ENCODE measurements at regions not wholly inside any gene's neighbourhood (a gene's known extent, or its start where the extent isn't known, plus 50 kb on each side); places are given as distances from the start of the nearest gene placed in this dataset.
A peak's percentile ranks its signal among the peaks of the same experiment; 100 is the strongest.

- TF ChIP-seq CTCF (IDR thresholded peaks at IDR 0.05) = no peak
- WGBS, 3 donors = 67 to 75% (median 73%) methylated on average over 14 of the region's 14 CpGs
- no peak overlapping the region for H3K27ac ChIP-seq
- ATAC-seq (no peak), DNase-seq (peak in 1 of 2 donors; percentile 7)
- no peaks in the 10 kb centered on the region for H3K4me1 ChIP-seq
- peaks cover 0 to 18% (median 0%) of the 10 kb centered on the region in 3 donors for H3K27me3 ChIP-seq (ENCODE audit: insufficient read depth in 3 of 3, low read length in 2 of 3)
- H3K9me3 ChIP-seq = no peaks in the 10 kb centered on the region
- intact Hi-C loops (cut with DNase I) = no loop called here
- no peak overlapping the region for H3K4me3 ChIP-seq
- H3K36me3 ChIP-seq (ENCODE audit: insufficient read depth in 1 of 2, low read depth in 1 of 2) = no peaks in the 10 kb centered on the region
These were observed 1484.2 kb downstream of the BRD1 start for GRCh38 chr22:48343461-48343860.

GRCh38 chr22:48342732-48343131 lies 1484.9 kb downstream of the BRD1 start:
- H3K4me1 ChIP-seq = no peaks in the 10 kb centered on the region
- H3K9me3 ChIP-seq = no peaks in the 10 kb centered on the region
- WGBS, 3 donors = 85 to 91% (median 86%) methylated on average over 4 of the region's 4 CpGs
- intact Hi-C loops (cut with DNase I) = no loop called here
- peaks cover 0 to 18% (median 0%) of the 10 kb centered on the region in 3 donors for H3K27me3 ChIP-seq (ENCODE audit: insufficient read depth in 3 of 3, low read length in 2 of 3)
- H3K4me3 ChIP-seq = no peak overlapping the region
- H3K36me3 ChIP-seq (ENCODE audit: insufficient read depth in 1 of 2, low read depth in 1 of 2) = no peaks in the 10 kb centered on the region
- no peak overlapping the region for H3K27ac ChIP-seq
- no peak for TF ChIP-seq CTCF (IDR thresholded peaks at IDR 0.05)
- DNase-seq = peak in 1 of 2 donors; percentile 21
- ATAC-seq = no peak

GRCh38 chr22:48342016-48342415 lies 1485.7 kb downstream of the BRD1 start:
- Histone ChIP-seq H3K36me3 (ENCODE audit: insufficient read depth in 1 of 2, low read depth in 1 of 2) (no peaks in the 10 kb centered on the region), H3K4me3 (no peak overlapping the region), H3K9me3 (no peaks in the 10 kb centered on the region), H3K27ac (no peak overlapping the region), H3K27me3 (ENCODE audit: insufficient read depth in 3 of 3, low read length in 2 of 3) (peaks cover 0 to 12% (median 0%) of the 10 kb centered on the region in 3 donors), H3K4me1 (no peaks in the 10 kb centered on the region)
- TF ChIP-seq CTCF (IDR thresholded peaks at IDR 0.05) = no peak
- DNase-seq (peak in 1 of 2 donors; percentile 28), ATAC-seq (no peak)
- WGBS, 3 donors = 58 to 69% (median 61%) methylated on average over 14 to 16 of the region's 16 CpGs
- intact Hi-C loops (cut with DNase I) = no loop called here

- no peak for TF ChIP-seq CTCF (IDR thresholded peaks at IDR 0.05)
- H3K27ac ChIP-seq = no peak overlapping the region
- intact Hi-C loops (cut with DNase I) = no loop called here
- H3K4me1 ChIP-seq = no peaks in the 10 kb centered on the region
- WGBS, 3 donors = 17 to 21% (median 20%) methylated on average over 26 to 29 of the region's 29 CpGs
- DNase-seq (peak in 1 of 2 donors; percentile 27), ATAC-seq (no peak)
- no peaks in the 10 kb centered on the region for H3K9me3 ChIP-seq
- no peaks in the 10 kb centered on the region for H3K36me3 ChIP-seq (ENCODE audit: insufficient read depth in 1 of 2, low read depth in 1 of 2)
- no peak overlapping the region for H3K4me3 ChIP-seq
- H3K27me3 ChIP-seq (ENCODE audit: insufficient read depth in 3 of 3, low read length in 2 of 3) = peaks cover 0 to 12% (median 3%) of the 10 kb centered on the region in 3 donors
These were observed 1486.7 kb downstream of the BRD1 start for GRCh38 chr22:48340727-48341709.

Measured in psoas muscle (tissue), 7 donors.